ENCODE measurements at regions not wholly inside any gene's neighbourhood (a gene's known extent, or its start where the extent isn't known, plus 50 kb on each side); places are given as distances from the start of the nearest gene placed in this dataset.
"Not testable (repeated sequence)": the region's sequence is repeated elsewhere in the genome, so short reads cannot be mapped to it uniquely, and the experiment has no call there.

DNA sequence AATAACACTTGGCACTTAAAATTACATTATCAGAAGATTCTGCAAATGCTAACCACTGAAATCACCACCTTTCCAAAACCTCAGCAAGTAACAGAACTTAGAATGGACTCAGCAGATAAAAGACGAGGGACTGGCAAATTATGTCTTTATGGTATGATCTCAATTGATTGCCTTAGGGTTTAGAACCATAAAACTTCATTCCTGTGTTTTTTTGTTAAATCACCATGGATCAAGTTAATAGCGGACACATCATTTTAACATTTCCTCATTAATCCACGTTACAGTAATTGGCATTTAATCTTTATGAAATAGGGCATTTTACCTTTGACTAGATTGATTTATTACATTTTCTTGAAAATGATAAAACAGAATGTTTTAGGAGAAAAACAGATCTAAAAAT, 2070.3 kb downstream of the PCDH9 start:
- no peak for DNase-seq (ENCODE audit: low read depth in 3 of 3)

DNA sequence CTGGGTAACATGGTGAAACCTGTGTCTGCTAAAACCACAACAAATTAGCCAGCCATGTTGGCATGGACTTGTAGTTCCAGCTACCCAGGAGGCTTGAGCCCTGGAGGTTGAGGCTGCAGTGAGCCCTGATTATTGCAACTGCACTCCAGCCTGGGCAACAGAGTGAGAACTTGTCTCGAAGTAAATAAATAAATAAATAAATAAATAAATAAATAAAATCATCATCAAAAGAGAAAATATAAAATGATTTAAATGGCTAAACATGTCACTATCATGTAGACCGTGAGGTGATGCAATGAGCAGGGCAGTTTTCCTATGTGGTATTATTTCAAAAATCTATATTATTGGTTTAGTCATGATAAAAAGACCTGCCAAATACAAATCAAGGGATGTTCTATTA, 2074.3 kb downstream of the PCDH9 start:
- DNase-seq (ENCODE audit: low read depth in 3 of 3): no peak

DNA sequence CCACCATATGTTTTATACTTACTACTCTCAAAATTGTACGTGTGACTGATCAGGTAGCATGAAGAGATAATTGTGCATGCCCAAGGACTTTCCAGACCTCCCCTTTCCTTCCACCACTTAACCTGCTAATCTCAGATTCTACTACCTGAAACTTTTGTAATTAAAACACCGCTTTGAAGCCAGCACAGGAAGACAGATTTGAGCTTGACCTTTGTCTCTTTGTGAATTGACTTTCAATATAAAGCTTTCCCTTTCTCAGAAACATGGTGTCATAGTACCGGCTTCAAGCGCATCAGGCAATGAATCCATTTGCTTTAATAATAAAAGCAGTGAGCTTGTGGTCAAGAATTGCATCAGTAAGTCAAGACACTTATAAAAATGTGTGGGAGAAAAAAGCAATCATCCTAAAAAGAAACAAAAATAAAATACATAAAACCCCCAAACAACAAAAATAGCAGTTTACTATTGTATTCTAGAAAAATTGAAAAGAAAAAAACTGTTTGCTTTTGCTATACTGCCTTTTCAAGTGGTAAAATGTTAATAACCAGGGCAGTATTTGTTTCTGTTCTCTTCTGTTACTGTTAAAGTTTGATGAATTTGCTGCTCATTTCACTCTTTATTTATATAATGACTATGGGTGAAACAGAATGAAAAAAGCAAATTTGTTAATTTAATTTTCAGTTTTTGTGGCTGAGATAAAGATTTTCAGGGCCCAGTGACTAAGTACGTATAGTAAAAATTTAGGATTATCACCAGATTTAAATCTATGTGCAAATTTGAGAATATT, 2075.3 kb downstream of the PCDH9 start:
- no peak for DNase-seq (ENCODE audit: low read depth in 3 of 3)

DNA sequence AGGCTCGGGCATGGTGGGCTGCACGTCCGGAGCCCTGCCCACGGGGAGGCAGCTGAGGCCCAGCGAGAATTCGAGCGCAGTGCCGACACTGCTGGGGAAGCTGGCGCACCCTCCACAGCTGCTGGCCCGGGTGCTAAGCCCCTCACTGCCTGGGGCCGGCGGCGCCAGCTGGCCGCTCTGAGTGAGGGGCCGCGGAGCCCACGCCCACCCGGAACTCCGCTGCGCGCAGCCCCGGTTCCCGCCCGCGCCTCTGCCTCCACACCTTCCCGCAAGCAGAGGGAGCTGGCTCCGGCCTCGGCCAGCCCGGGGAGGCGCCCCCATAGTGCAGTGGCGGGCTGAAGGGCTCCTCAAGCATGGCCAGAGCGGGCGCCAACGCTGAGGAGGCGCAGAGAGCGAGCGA, 2080.4 kb downstream of the PCDH9 start:
- no peak for DNase-seq (ENCODE audit: low read depth in 3 of 3)

DNA sequence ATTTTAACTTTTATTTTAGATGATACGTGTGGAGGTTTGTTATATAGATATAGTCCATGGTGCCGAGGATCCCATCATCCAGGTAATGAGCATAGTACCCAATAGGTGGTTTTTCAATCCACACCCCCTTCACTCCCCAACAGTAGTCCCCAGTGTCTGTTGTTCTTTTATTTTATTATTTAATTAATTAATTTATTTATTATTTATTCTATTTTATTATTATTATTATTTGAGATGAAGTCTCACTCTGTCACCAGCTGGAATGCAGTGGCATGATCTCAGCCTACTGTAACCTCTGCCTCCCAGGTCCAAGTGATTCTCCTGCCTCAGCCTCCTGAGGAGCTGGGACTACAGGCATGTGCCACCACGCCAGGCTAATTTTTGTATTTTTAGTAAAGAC, 2086.2 kb downstream of the PCDH9 start:
- DNase-seq (ENCODE audit: low read depth in 3 of 3): no peak

DNA sequence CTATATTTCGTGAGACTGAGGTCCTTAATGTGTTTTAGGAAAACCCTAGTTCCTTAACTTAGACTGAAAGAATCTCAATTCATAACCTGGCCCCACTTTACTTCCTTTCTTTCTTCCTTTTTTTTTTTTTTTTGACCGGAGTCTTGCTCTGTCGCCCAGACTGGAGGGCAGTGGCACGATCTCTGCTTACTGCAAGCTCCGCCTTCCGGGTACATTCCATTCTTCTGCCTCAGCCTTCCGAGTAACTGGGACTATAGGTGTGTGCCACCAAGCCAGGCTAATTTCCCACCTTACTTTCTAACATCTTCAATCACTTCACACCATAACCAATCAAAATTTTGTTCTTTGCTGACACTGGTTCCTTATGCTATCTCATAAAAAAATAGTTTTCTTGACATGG, 2097.0 kb downstream of the PCDH9 start:
- no peak for DNase-seq (ENCODE audit: low read depth in 3 of 3)

DNA sequence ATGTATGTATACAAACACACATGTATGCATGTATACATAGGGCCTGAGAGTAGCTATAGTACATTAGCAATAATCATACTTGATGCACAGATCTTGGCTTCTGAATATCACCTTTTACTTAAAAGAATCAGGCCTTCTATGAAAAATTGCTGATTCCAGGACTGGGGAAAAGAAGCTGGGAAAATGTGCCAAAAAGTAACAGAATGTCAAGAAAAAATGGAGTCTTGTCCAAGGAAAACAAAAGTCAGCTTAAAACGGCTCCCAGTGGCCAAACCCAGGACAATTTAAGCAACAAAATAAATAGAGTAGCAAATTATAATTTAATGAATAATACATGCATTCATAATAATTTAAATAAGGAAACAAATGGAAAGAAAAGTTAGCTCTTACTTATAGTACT, 2104.9 kb downstream of the PCDH9 start:
- DNase-seq (ENCODE audit: low read depth in 3 of 3): no peak

DNA sequence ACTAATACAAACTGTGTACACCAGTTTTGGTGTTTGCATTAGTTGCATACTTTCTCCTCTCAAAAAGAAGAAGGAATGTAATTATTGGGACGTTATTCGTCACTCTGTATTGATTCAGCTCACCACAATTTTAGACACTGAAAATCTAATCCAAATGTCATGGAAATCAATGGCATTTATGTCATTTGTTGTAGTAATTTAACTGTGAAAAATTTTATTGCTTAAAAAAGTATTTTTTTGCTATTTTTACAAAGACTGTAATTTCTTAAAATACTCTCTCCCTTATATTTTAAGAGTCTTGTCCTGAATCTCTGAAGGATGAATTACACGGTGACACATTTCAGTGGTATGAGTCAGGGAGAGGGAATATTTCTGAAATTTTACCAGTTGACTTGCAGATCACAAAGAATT, 2117.6 kb downstream of the PCDH9 start:
- no peak for DNase-seq (ENCODE audit: low read depth in 3 of 3)

DNA sequence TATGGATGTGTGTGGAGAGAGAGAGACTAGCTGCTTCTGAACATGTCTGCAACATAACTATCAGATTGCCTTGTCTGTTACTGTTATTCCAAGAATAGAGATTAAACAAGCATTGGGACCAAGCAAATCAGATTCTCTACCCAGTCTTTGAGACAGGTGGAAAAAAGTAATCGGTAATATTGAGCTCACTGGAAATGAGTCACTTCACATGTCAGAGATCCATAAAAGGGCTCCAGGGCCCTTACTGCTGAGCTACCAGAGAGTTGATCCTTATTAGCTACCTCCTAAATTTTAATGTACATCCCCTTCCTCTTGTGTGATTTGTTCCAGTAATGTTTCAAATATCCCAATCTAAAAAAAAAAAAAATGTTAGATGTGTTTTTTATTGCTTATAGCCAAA, 2118.0 kb downstream of the PCDH9 start:
- DNase-seq (ENCODE audit: low read depth in 3 of 3): no peak

DNA sequence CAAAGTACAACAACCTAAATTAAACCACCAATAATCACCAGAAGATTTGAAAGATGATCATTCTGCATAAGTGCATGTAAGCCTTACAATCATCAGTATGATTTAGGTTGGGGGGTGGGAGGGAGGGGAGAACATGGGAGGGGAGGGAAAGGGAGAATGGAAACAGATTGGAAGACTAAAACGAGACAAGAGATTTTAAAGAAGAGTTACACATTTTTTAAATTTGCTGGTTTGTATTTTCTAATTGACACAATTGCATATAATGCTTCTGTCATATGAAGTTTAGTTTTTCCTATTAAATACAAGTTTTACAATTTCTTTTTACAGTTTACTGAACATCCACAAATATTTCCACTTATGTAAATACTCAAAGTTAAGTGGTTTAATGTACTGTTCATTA, 2118.9 kb downstream of the PCDH9 start:
- DNase-seq (ENCODE audit: low read depth in 3 of 3): no peak

DNA sequence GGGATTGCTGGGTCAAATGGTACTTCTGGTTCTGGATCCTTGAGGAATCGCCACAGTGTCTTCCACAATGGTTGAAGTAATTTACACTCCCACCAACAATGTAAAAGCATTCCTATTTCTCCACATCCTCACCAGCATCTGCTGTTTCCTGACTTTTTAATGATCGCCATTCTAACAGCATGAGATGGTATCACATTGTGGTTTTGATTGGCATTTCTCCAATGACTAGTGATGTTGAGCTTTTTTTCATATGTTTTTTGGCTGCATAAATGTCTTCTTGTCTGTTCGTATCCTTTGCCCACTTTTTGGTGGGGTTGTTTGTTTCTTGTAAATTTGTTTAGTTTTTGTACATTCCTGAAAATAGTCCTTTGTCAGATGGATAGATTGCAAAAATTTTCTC, 2125.7 kb downstream of the PCDH9 start:
- DNase-seq (ENCODE audit: low read depth in 3 of 3): not testable (repeated sequence)

DNA sequence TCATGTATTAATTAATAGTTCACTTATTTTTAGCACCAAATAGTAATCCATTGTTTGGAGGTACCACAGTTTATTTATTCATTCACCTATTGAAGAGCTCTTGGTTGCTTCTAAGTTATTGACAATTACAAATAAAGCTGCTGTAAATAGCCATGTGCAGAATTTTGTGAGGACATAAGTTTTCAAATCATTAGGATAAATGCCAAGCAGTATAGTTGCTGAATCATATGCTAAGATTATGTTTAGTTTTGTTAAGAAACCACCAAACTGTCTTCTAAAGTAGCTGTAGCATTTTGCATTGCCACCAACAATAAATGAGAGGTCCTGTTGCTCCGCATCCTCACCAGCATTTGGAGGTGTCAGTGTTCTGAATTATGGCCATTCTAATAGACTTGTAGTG, 2126.8 kb downstream of the PCDH9 start:
- DNase-seq (ENCODE audit: low read depth in 3 of 3): no peak

DNA sequence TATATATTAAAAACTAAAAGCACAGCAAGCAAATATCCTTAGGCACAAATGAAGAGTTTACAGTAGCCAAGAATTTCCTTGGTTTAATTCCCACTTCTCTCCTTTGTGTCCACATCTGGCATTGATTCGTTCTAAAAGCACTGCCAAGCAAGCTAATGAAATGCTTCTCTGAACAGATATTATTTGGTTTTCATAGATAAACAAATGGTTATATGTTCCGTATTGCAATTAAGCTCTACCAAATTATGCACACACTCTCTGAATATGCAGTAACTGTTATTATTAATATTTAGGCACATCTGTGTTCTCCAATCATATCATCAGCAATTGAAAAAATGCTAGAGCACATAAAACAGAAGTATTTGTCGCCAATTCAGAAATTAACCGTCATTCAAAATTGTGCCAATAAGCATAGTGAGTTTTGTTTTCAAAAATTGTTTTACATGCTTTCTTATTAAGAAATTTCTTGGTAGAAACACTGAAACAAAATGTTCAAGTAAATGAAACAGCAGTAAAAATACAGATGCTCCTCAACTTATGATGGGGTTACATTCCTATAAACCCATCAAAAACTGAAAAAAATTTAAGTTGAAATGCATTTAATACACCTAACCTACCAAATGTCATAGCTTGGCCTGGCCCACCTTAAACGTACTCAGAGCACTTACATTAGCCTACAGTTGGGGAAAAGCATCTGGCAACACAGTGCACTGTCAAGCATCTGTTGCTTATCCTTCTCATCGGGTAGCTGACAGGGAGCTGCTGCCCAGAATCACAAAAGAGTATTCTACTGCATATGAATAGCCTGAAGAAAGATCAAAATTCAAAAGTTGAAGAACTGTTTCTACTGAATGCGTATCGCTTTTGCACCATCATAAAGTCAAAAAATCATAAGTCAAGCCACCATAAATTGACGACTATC, 2134.7 kb downstream of the PCDH9 start:
- no peak for DNase-seq (ENCODE audit: low read depth in 3 of 3)

DNA sequence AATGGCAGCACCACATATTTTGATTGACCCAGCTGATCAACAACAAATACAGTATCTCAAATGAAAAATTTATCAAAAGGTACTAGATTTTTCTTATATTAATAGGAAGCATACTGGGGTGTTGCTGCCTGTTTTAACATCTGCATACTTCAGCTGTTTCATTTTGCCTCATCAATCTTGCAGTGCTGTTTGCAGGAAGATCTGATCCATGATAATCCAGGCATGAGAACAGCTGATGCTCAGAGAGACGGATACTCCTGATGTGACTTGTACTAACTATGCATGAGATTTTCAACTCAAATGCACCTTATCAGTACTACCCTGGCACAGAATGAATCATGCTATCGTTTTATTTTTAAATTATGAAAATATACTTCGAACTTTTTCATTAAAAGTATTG, 2136.8 kb downstream of the PCDH9 start:
- no peak for DNase-seq (ENCODE audit: low read depth in 3 of 3)

DNA sequence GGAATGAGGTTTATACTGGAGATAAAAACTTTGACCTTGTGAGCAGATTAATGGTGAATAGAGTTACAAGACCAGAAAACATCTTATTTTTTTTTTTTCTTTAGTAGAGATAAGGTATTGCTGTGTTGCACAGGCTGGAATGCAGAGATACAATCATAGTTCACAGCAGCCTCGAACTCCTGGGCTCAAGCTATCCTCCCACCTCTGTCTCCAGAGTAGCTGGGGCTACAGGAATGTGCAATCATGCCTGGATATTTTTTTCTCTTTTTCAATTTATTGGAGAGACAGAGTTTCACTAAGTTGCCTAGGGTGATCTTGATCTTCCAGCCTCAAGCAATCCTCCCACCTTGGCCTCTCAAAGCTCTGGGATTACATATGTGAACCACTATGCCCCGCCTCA, 2139.1 kb downstream of the PCDH9 start:
- DNase-seq (ENCODE audit: low read depth in 3 of 3): no peak

DNA sequence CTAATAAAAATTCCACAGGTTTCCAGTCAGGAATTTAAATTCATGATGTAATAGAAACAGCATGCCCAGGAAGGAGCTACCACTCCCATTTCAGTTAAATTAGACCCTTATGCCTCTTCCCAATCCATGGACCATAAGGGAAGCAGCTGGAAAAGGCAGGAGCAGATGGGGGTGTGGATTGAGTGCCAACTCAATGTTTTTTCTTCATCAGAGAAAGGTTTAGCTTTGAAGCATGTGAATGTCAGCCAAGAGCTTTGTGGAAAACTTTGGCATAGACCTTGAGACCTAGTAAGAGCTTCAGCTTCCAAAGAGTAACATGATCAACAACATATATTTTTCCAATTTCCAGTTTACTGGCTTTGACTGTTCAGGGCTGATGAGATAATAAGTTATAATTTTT, 2139.9 kb downstream of the PCDH9 start:
- no peak for DNase-seq (ENCODE audit: low read depth in 3 of 3)

DNA sequence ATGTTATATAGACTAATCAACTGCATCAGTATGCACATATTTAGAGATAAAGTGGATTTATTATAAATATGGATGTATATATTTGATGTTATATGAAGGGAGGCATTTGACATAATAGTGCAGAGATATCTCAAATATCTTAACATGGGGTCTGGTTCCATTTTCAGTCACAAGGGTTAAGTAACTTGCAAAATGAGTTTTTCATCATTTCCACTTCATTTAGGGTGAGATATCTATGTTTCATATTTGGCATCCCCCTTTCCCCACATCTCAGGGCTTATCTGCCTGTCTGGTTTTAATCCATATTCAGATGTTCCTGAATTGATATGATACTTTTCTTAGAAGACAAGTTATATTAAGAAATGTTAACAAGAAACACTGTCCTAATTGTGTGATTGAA, 2141.2 kb downstream of the PCDH9 start:
- no peak for DNase-seq (ENCODE audit: low read depth in 3 of 3)

DNA sequence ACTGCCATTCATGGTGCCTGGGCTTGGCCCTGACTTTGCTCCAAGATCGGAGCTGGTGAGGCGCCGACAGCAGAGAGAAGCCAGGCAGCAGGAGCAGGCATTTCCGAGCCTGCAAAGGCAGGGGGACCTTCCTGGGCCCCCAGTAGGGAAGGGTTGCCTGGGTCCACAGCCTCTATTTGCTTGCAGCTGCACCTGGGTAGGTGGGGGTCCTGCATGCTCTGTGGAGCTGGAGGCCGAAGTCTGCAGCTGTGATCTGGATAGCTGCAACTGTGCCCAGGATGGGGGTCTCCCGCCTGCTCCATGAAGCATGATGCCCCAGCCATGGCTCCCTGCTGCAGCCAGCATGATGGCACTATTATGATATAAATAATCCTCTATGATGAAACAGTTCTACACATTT, 2144.2 kb downstream of the PCDH9 start:
- DNase-seq (ENCODE audit: low read depth in 3 of 3): no peak

DNA sequence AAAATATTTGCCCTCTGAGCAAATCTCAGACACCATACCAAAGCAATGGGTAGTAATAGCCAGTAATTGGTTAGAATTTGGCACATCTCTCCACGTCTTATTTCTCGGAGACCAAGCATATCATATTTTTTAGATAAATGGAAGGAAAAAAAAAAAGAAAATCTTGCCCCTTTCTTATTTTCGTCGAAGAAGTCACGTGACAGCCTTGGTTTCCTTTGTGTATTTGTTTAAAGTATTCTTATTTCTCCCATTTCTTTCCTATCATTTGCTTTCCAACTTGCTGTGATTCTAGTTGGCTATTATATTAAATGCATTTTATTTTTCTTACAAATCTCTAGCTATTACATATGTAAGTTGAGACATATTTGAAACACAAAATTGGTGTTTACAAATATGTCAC, 2155.9 kb downstream of the PCDH9 start:
- no peak for DNase-seq (ENCODE audit: low read depth in 3 of 3)

DNA sequence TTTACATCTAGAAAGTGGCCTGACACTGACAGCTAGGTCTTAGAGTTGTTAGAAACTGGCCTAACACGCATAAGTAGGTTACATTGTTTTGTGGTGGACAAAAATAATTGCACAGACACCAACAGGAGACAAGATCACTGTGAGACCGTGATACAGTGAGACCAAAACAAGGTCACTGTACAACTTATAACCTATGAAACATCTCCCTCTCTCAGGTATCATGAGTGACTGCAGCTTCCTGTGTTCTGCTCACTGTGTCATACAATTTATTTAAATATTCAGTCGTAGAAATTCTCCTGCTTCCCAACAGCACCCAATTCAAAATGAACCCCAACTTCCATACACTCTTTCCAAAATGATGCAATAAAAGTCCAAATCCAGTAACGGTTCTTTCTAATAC, 2165.2 kb downstream of the PCDH9 start:
- DNase-seq (ENCODE audit: low read depth in 3 of 3): no peak

DNA sequence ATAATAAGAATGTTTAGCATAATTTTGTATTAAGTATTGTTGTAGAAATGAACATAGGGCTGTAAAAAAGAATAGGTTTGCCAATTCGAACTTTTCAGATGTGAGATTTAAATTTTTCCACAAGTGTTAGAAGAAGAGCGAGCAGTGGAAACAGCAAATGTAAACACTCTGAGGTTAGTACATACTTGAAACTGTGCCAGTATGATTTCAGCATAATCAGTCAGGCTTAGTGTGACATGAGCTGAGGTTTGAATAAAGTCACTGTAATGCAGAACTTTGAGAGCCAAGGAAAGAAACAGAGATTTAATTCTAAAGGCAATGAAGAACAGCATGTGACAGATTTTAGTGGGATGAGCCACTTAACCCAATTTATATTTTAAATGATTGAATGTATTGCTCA, 2166.4 kb downstream of the PCDH9 start:
- DNase-seq (ENCODE audit: low read depth in 3 of 3): no peak

DNA sequence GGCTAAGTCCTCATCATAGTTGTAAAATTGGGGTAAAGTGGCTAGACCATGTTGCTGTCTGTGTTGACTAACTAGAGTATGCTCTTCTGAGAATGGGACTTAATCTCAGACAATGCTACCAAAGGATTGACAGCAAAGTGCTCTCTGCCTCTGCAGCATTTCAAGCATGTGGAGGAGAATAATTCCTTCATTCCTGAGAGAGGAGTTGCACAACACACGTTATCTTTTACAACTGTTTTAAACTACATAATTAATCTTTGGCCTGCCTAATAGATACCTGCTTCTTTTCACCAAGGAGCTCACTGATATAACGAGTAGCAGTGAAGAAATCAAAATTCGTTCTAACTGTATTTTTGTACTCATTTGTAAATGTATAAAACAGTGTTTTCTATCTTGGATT, 2172.2 kb downstream of the PCDH9 start:
- DNase-seq (ENCODE audit: low read depth in 3 of 3): no peak

DNA sequence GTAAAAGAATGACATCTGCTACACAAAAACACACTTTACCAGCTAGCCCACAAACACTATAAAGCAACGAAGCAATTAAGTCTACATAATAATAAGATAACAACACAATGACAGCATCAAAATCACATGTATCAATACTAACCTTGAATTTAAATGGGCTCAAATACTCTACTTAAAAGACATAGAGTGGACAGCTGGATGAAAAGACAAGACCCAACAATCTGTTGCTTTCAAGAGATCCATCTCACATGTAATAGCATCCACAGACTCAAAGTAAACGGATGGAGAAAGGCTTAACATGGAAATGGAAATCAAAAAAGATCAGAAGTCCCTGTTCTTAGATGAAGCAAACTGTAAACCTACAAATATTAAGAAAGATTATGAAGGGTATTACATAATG, 2175.9 kb downstream of the PCDH9 start:
- no peak for DNase-seq (ENCODE audit: low read depth in 3 of 3)
